Nephron (organoid): ENCODE measurements at regions not wholly inside any gene's neighbourhood (a gene's known extent, or its start where the extent isn't known, plus 50 kb on each side); places are given as distances from the start of the nearest gene placed in this dataset.

ENCODE experiments used
- H3K27ac Mint-ChIP-seq, 3 experiments: 2 replicates each; pipeline ENCODE4 v1.8.0; 2020; ENCODE audit warnings: mixed read lengths in 3 of 3, mild to moderate bottlenecking in 2 of 3, moderate library complexity in 1 of 3
- H3K27me3 Mint-ChIP-seq: 2 replicates; pipeline ENCODE4 v1.8.0; 2021; ENCODE audit warnings: low read depth, mild to moderate bottlenecking, moderate library complexity, mixed read lengths
- H3K36me3 Mint-ChIP-seq: 2 replicates; pipeline ENCODE4 v1.8.0; 2020; ENCODE audit warnings: low read depth, mixed read lengths
- H3K4me1 Mint-ChIP-seq: 2 replicates; pipeline ENCODE4 v1.8.0; 2020; ENCODE audit warnings: mixed read lengths
- H3K4me3 Mint-ChIP-seq, 3 experiments: 2 replicates each; pipeline ENCODE4 v1.8.0; 2020; ENCODE audit warnings: mild to moderate bottlenecking in 3 of 3, mixed read lengths in 3 of 3, moderate library complexity in 2 of 3
- H3K9me3 Mint-ChIP-seq: 2 replicates; pipeline ENCODE4 v1.8.0; 2020; ENCODE audit warnings: mixed read lengths
- CTCF ChIP-seq, 3 experiments: fragments of 200-600 bp; sonication (generic); IDR thresholded peaks; one replicate each; pipeline ENCODE4 v1.5.0; 2021; ENCODE audit warnings: antibody characterized with exemption in 3 of 3; ENCODE audit not compliant: unreplicated experiment in 3 of 3

- H3K4me3 Mint-ChIP-seq = no peak overlapping the region
- no peaks in the 10 kb centered on the region for H3K36me3 Mint-ChIP-seq
- no peak overlapping the region for H3K27ac Mint-ChIP-seq
- no peaks in the 10 kb centered on the region for H3K9me3 Mint-ChIP-seq
- H3K27me3 Mint-ChIP-seq = peaks cover 3% of the 10 kb centered on the region
- no peaks in the 10 kb centered on the region for H3K4me1 Mint-ChIP-seq
- no peak for TF ChIP-seq CTCF (IDR thresholded peaks at IDR 0.05; ENCODE audit: unreplicated experiment in 3 of 3)
These were observed 91.5 kb downstream of the HTR1B start for GRCh38 chr6:77371748-77372147.

- Mint-ChIP-seq H3K9me3 (no peaks in the 10 kb centered on the region), H3K4me1 (no peaks in the 10 kb centered on the region), H3K36me3 (no peaks in the 10 kb centered on the region), H3K27me3 (peaks cover 3% of the 10 kb centered on the region), H3K4me3 (peak overlapping the region; percentile 84 to 89 (median 86)), H3K27ac (peak overlapping the region; percentile 47 to 83 (median 82))
- no peak for TF ChIP-seq CTCF (IDR thresholded peaks at IDR 0.05; ENCODE audit: unreplicated experiment in 3 of 3)
These were observed 94.5 kb downstream of the HTR1B start for GRCh38 chr6:77368660-77369313.

GRCh38 chr6:77366798-77367197, 96.5 kb downstream of the HTR1B start:
- H3K4me1 Mint-ChIP-seq = no peaks in the 10 kb centered on the region
- H3K27ac Mint-ChIP-seq = no peak overlapping the region
- peaks cover 3% of the 10 kb centered on the region for H3K27me3 Mint-ChIP-seq
- H3K4me3 Mint-ChIP-seq = no peak overlapping the region
- H3K9me3 Mint-ChIP-seq = no peaks in the 10 kb centered on the region
- no peak for TF ChIP-seq CTCF (IDR thresholded peaks at IDR 0.05; ENCODE audit: unreplicated experiment in 3 of 3)
- no peaks in the 10 kb centered on the region for H3K36me3 Mint-ChIP-seq

GRCh38 chr6:77363702-77364101, 99.6 kb downstream of the HTR1B start:
- Mint-ChIP-seq H3K9me3 (no peaks in the 10 kb centered on the region), H3K4me1 (no peaks in the 10 kb centered on the region), H3K36me3 (no peaks in the 10 kb centered on the region), H3K4me3 (no peak overlapping the region), H3K27me3 (peaks cover 2% of the 10 kb centered on the region), H3K27ac (no peak overlapping the region)
- no peak for TF ChIP-seq CTCF (IDR thresholded peaks at IDR 0.05; ENCODE audit: unreplicated experiment in 3 of 3)

GRCh38 chr6:77362055-77362454, 101.2 kb downstream of the HTR1B start:
- no peak overlapping the region for H3K27ac Mint-ChIP-seq
- TF ChIP-seq CTCF (IDR thresholded peaks at IDR 0.05; ENCODE audit: unreplicated experiment in 3 of 3) = no peak
- H3K9me3 Mint-ChIP-seq = no peaks in the 10 kb centered on the region
- H3K27me3 Mint-ChIP-seq = no peaks in the 10 kb centered on the region
- no peaks in the 10 kb centered on the region for H3K36me3 Mint-ChIP-seq
- H3K4me1 Mint-ChIP-seq = no peaks in the 10 kb centered on the region
- H3K4me3 Mint-ChIP-seq = no peak overlapping the region

- no peaks in the 10 kb centered on the region for H3K27me3 Mint-ChIP-seq
- no peaks in the 10 kb centered on the region for H3K4me1 Mint-ChIP-seq
- TF ChIP-seq CTCF (IDR thresholded peaks at IDR 0.05; ENCODE audit: unreplicated experiment in 3 of 3) = no peak
- no peak overlapping the region for H3K27ac Mint-ChIP-seq
- no peaks in the 10 kb centered on the region for H3K9me3 Mint-ChIP-seq
- H3K4me3 Mint-ChIP-seq = no peak overlapping the region
- no peaks in the 10 kb centered on the region for H3K36me3 Mint-ChIP-seq
These were observed 102.3 kb downstream of the HTR1B start for GRCh38 chr6:77361018-77361417.
